A549 (cell line): ENCODE measurements at regions not wholly inside any gene's neighbourhood (a gene's known extent, or its start where the extent isn't known, plus 50 kb on each side); places are given as distances from the start of the nearest gene placed in this dataset.
A peak's percentile ranks its signal among the peaks of the same experiment; 100 is the strongest.
"Not testable (repeated sequence)": the region's sequence is repeated elsewhere in the genome, so short reads cannot be mapped to it uniquely, and the experiment has no call there.

Experiments used
- ATAC-seq, 2 experiments: fragments of 200-7000 bp in 1 of 2; fragments of >200 bp in 1 of 2; cut with Nextera tagmentation in 1 of 2; cut with Tn5 transposase in 1 of 2; 3 replicates each; pipeline versions ENCODE4 v1.8.0 to v1.9.1; 2018 to 2020; ENCODE audit warnings: mild to moderate bottlenecking in 1 of 2, moderate library complexity in 1 of 2
- CTCF ChIA-PET: fragments of 300-600 bp; sonication (Branson Sonifier 250); formaldehyde crosslinking; extraction: SDS; loops from one replicate; lab custom pipeline; 2021; ENCODE audit warnings: antibody characterized with exemption, inconsistent platforms; lab: Yijun Ruan, JAX
- POLR2A ChIA-PET: fragments of 350-600 bp; formaldehyde crosslinking; extraction: SDS; loops from one replicate; lab custom pipeline; 2021; ENCODE audit warnings: antibody characterized with exemption, inconsistent platforms; lab: Yijun Ruan, JAX
- DNase-seq, 2 experiments: peaks; one replicate each; pipeline versions ENCODE4 v3.0.0 to v3.0.0-alpha.2; 2011 to 2016; ENCODE audit warnings: low read depth in 1 of 2, low spot score in 1 of 2
- FAIRE-seq: peaks from 2 replicates; lab custom pipeline; 2011; peaks lifted over from hg19 to GRCh38; lab: Jason Lieb, UNC
- H3K27ac ChIP-seq, 2 experiments: fragments of >200 bp; sonication (Bioruptor Twin); formaldehyde crosslinking; 3 replicates each; pipeline ENCODE4 v1.5.1; 2016 to 2017
- H3K4me1 ChIP-seq: fragments of >200 bp; sonication (Bioruptor Twin); formaldehyde crosslinking; 3 replicates; pipeline ENCODE4 v1.6.1; 2016
- H3K4me2 ChIP-seq: fragments of >200 bp; sonication (Bioruptor Twin); formaldehyde crosslinking; 3 replicates; pipeline ENCODE4 v1.6.1; 2016
- H3K4me3 ChIP-seq: fragments of >200 bp; sonication (Bioruptor Twin); formaldehyde crosslinking; 3 replicates; pipeline ENCODE4 v1.5.1; 2016
- H3K9me3 ChIP-seq: fragments of >200 bp; sonication (Bioruptor Twin); formaldehyde crosslinking; 3 replicates; pipeline ENCODE4 v1.6.1; 2016
- CBX2 ChIP-seq: fragments of 200-600 bp; sonication (generic); IDR thresholded peaks from 2 replicates; pipeline ENCODE4 v1.6.1; 2016; ENCODE audit warnings: low read depth, mild to moderate bottlenecking, borderline replicate concordance
- CEBPB ChIP-seq, 2 experiments: fragments of >200 bp in 1 of 2; sonication (Bioruptor Twin) in 1 of 2; formaldehyde crosslinking in 1 of 2; IDR thresholded peaks; 2 replicates each; pipeline ENCODE4 v1.6.1; 2012 to 2016
- CHD4 ChIP-seq: fragments of 200-600 bp; sonication (generic); IDR thresholded peaks from 2 replicates; pipeline ENCODE4 v1.6.1; 2016; ENCODE audit warnings: antibody characterized with exemption, mild to moderate bottlenecking, borderline replicate concordance
- EHF ChIP-seq: fragments of 250-450 bp; sonication (Bioruptor Pico); IDR thresholded peaks from 2 replicates; pipeline ENCODE4 v1.5.0; 2020; ENCODE audit warnings: mild to moderate bottlenecking
- EHMT2 ChIP-seq: fragments of 200-600 bp; sonication (generic); IDR thresholded peaks from 2 replicates; pipeline ENCODE4 v1.6.1; 2016; ENCODE audit warnings: antibody characterized with exemption, low read depth, mild to moderate bottlenecking, moderate library complexity
- EP300 ChIP-seq, 2 experiments: fragments of >200 bp; sonication (Bioruptor Twin); formaldehyde crosslinking; IDR thresholded peaks; 2 replicates in 1 of 2; 3 replicates in 1 of 2; pipeline ENCODE4 v1.6.1; 2016 to 2017
- ESRRA ChIP-seq: fragments of 150-350 bp; IDR thresholded peaks from 2 replicates; pipeline ENCODE4 v1.6.1; 2014; ENCODE audit warnings: mild to moderate bottlenecking, low read length, borderline replicate concordance
- FOSB ChIP-seq: fragments of 250-450 bp; sonication (Bioruptor Pico); IDR thresholded peaks from 2 replicates; pipeline ENCODE4 v1.5.0; 2020; ENCODE audit warnings: mild to moderate bottlenecking, moderate library complexity
- FOSL2 ChIP-seq, 2 experiments: fragments of 450-650 bp in 1 of 2; fragments of >200 bp in 1 of 2; sonication (Bioruptor Twin) in 1 of 2; formaldehyde crosslinking; IDR thresholded peaks; 2 replicates each; pipeline versions ENCODE4 v1.5.0 to v1.6.1; 2016 to 2020; ENCODE audit warnings: mild to moderate bottlenecking in 1 of 2, moderate library complexity in 1 of 2
- HEYL ChIP-seq: fragments of 250-450 bp; sonication (Bioruptor Pico); IDR thresholded peaks from 2 replicates; pipeline ENCODE4 v1.8.0; 2021; ENCODE audit warnings: mild to moderate bottlenecking, moderate library complexity
- HOXB13 ChIP-seq: fragments of 250-450 bp; sonication (Bioruptor Pico); IDR thresholded peaks from 2 replicates; pipeline ENCODE4 v1.5.0; 2020; ENCODE audit warnings: low read depth, mild to moderate bottlenecking, moderate library complexity
- JUNB ChIP-seq: fragments of >200 bp; sonication (Bioruptor Twin); formaldehyde crosslinking; IDR thresholded peaks from 2 replicates; pipeline ENCODE4 v1.6.1; 2016
- MAFK ChIP-seq: fragments of 450-650 bp; IDR thresholded peaks from 2 replicates; pipeline ENCODE4 v1.6.1; 2014; ENCODE audit not compliant: partially characterized antibody
- MYC ChIP-seq: IDR thresholded peaks from 2 replicates; pipeline ENCODE4 v1.6.1; 2012; ENCODE audit warnings: mild to moderate bottlenecking, inconsistent platforms, low read length, improper control_type of control experiment, borderline replicate concordance
- NFE2L2 ChIP-seq: fragments of 150-350 bp; conservative IDR thresholded peaks from 2 replicates; pipeline ENCODE4 v1.6.1; 2014; ENCODE audit warnings: low read length
- POLR2A ChIP-seq: IDR thresholded peaks from 2 replicates; pipeline ENCODE4 v1.6.1; 2012; ENCODE audit warnings: mild to moderate bottlenecking, low read length
- POLR2AphosphoS2 ChIP-seq: conservative IDR thresholded peaks from 2 replicates; pipeline ENCODE4 v1.6.1; 2012; ENCODE audit warnings: low read length, improper control_type of control experiment, inconsistent platforms
- RNF2 ChIP-seq: fragments of 200-600 bp; sonication (generic); IDR thresholded peaks from 2 replicates; pipeline ENCODE4 v1.6.1; 2016; ENCODE audit warnings: low read depth, mild to moderate bottlenecking, antibody characterized with exemption, moderate library complexity, borderline replicate concordance
- SMC3 ChIP-seq: fragments of >200 bp; sonication (Bioruptor Twin); formaldehyde crosslinking; IDR thresholded peaks from 3 replicates; pipeline ENCODE4 v1.6.1; 2018; ENCODE audit warnings: inconsistent platforms
- ZFP36 ChIP-seq: fragments of 450-650 bp; IDR thresholded peaks from 2 replicates; pipeline ENCODE4 v1.6.1; 2014; ENCODE audit warnings: borderline replicate concordance; ENCODE audit not compliant: partially characterized antibody
- WGBS: methylation state at CpG from one replicate; pipeline ENCODE4 v1.1.6; 2017; ENCODE audit errors: missing lambda C conversion rate; 5-methylcytosine and 5-hydroxymethylcytosine counted together
- TF ChIP-seq, protein P1 (sequence below): fragments of >200 bp; sonication (Bioruptor Twin); formaldehyde crosslinking; IDR thresholded peaks from 2 replicates; pipeline ENCODE4 v1.6.1; 2016
- TF ChIP-seq, protein P2 (sequence below): fragments of 250-450 bp; sonication (Bioruptor Pico); IDR thresholded peaks from 2 replicates; pipeline ENCODE4 v1.5.0; 2020; ENCODE audit warnings: low read depth, mild to moderate bottlenecking, moderate library complexity
- TF ChIP-seq, protein P3 (sequence below): IDR thresholded peaks from 2 replicates; pipeline ENCODE4 v1.6.1; 2012
- TF ChIP-seq, protein P4 (sequence below): fragments of 150-350 bp; IDR thresholded peaks from 2 replicates; pipeline ENCODE4 v1.6.1; 2014; ENCODE audit warnings: low read depth, mild to moderate bottlenecking, low read length

DNA sequence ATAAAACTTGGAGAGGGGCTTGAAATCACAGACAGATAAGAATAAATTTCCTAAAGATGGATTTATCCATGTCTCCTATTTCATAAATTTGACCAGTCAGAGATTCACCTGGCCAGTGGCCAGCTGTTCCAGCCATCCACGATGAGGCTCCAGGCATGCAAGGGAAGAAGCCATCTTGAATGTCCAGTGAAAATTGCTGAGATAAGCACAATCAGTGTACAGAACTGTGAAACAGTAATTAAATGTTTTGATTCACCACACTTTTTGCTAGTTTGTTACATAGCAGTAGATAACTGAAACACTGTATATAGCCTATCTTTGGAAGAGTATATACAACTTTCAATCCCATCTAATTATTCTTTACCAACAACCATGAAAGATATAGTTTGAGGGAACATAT, 163.5 kb downstream of the HINT1 start:
- ChIA-PET POLR2A (no interaction called here), CTCF (no interaction called here)
- H3K9me3 ChIP-seq = no peaks in the 10 kb centered on the region
- no peaks in the 10 kb centered on the region for H3K4me1 ChIP-seq
- H3K27ac ChIP-seq = no peak overlapping the region
- no peak for FAIRE-seq
- H3K4me3 ChIP-seq = no peak overlapping the region
- no peak overlapping the region for H3K4me2 ChIP-seq
- 0% methylated on average over 1 of the region's 1 CpG for whole genome bisulfite sequencing
- no peak for ATAC-seq
- TF ChIP-seq NFE2L2 = no peak
- TF ChIP-seq MAFK = peak; percentile 97
- no peak for DNase-seq

DNA sequence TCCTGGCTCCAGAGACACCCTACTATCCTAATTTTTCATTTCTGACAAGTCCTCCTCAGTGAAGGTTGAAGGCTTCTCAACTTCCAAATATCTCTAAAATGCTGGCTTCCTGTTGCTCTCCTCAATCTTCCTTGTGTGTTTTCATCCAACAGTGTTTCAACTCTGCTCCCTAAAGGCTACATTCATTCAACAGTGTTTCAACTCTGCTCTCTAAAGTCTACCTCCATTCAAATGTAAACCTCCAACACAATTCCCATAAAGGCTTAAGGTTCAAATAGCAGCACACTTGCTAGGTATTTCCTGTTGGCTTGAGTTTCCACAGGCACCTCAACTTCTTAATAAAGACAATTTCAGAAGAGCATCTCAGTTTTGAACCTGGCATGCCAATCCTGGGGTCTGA, 164.8 kb downstream of the HINT1 start:
- Histone ChIP-seq H3K9me3 (no peaks in the 10 kb centered on the region), H3K27ac (no peak overlapping the region), H3K4me1 (no peaks in the 10 kb centered on the region), H3K4me3 (no peak overlapping the region), H3K4me2 (no peak overlapping the region)
- ChIA-PET POLR2A (no interaction called here), CTCF (no interaction called here)
- no peak for TF ChIP-seq EP300 (IDR thresholded peaks at IDR 0.05)
- no peak for TF ChIP-seq EHF (CRISPR knock-in tag)
- TF ChIP-seq ZFP36 = no peak
- no peak for TF ChIP-seq POLR2AphosphoS2
- no peak for TF ChIP-seq RNF2
- no peak for TF ChIP-seq FOSB (CRISPR knock-in tag)
- TF ChIP-seq HOXB13 (CRISPR knock-in tag) = no peak
- TF ChIP-seq SMC3 = no peak
- no peak for TF ChIP-seq ESRRA
- no peak for TF ChIP-seq CHD4
- TF ChIP-seq HEYL = no peak
- no peak for TF ChIP-seq POLR2A
- TF ChIP-seq JUNB = no peak
- TF ChIP-seq EHMT2 = no peak
- TF ChIP-seq, protein P1, sequence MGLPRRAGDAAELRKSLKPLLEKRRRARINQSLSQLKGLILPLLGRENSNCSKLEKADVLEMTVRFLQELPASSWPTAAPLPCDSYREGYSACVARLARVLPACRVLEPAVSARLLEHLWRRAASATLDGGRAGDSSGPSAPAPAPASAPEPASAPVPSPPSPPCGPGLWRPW = no peak
- TF ChIP-seq, protein P2, sequence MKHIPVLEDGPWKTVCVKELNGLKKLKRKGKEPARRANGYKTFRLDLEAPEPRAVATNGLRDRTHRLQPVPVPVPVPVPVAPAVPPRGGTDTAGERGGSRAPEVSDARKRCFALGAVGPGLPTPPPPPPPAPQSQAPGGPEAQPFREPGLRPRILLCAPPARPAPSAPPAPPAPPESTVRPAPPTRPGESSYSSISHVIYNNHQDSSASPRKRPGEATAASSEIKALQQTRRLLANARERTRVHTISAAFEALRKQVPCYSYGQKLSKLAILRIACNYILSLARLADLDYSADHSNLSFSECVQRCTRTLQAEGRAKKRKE = no peak
- no peak for TF ChIP-seq CBX2
- TF ChIP-seq, protein P3, sequence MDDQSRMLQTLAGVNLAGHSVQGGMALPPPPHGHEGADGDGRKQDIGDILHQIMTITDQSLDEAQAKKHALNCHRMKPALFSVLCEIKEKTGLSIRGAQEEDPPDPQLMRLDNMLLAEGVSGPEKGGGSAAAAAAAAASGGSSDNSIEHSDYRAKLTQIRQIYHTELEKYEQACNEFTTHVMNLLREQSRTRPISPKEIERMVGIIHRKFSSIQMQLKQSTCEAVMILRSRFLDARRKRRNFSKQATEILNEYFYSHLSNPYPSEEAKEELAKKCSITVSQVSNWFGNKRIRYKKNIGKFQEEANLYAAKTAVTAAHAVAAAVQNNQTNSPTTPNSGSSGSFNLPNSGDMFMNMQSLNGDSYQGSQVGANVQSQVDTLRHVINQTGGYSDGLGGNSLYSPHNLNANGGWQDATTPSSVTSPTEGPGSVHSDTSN = no peak
- FAIRE-seq (no peak), DNase-seq (no peak), ATAC-seq (no peak)

DNA sequence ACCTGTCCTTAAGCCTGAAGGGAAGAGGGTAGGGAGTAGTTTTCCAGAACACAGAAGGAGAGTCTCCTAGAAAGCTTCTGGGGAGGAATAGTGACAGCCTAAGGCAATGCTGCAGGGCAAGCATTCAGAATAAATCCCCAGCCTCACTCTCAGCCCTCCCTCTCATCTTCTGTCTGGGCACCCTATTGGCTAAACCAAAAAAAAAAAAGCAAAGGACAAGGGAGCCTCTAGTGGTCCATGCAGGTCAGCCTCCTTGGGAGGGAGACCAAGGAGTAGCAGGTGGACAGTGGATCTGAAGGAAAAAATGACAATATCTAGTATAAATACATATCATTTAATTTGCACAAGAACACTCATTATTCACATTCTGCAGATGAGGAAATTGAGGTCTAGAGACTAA, 168.3 kb downstream of the HINT1 start:
- FAIRE-seq (peak; percentile 7), ATAC-seq (peak; percentile 46 to 60; a peak in 2 of 6 replicates)
- POLR2A ChIA-PET, H3K4me1 ChIP-seq, H3K4me2 ChIP-seq, H3K4me3 ChIP-seq, H3K27ac ChIP-seq, DNase-seq, H3K9me3 ChIP-seq: not testable (repeated sequence)
- CTCF ChIA-PET = interaction anchor here (0.6 to 0.7 kb wide), 2 partner anchors 98 to 748 kb away, joined by 3 to 4 read pairs; no protein-coding TSS in a partner anchor

DNA sequence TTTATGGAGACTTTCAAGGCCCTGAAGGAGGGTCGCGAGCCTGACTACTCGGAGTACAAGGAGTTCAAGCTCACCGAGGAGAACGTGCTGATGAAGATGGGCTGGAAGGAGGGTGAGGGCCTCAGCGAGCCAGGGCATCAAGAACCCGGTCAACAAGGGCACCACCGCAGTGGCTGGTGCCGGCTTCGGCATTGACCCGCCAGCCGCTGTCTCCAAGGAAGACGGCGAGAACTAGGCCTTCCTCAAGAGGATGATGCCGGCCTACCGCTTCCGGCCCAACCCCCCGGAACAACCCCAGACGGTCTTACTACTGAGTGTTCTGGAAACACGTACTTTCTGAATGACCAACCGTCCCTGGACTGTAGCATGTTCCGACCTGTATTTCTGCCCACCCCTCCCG, 169.2 kb downstream of the HINT1 start:
- H3K9me3 ChIP-seq = no peaks in the 10 kb centered on the region
- WGBS = 83% methylated on average over 23 of the region's 23 CpGs
- TF ChIP-seq MYC (no peak), RNF2 (no peak), FOSL2 (IDR thresholded peaks at IDR 0.05) (no peak), FOSL2 (CRISPR knock-in tag; IDR thresholded peaks at IDR 0.05) (no peak), EHMT2 (no peak), HEYL (no peak), CEBPB (IDR thresholded peaks at IDR 0.05) (no peak)
- TF ChIP-seq, protein P4, sequence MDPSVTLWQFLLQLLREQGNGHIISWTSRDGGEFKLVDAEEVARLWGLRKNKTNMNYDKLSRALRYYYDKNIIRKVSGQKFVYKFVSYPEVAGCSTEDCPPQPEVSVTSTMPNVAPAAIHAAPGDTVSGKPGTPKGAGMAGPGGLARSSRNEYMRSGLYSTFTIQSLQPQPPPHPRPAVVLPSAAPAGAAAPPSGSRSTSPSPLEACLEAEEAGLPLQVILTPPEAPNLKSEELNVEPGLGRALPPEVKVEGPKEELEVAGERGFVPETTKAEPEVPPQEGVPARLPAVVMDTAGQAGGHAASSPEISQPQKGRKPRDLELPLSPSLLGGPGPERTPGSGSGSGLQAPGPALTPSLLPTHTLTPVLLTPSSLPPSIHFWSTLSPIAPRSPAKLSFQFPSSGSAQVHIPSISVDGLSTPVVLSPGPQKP = no peak
- TF ChIP-seq, protein P3 = no peak
- TF ChIP-seq, protein P2 = no peak
- TF ChIP-seq, all 56 proteins: peak for 0
- CTCF ChIA-PET = interaction anchor here (0.6 to 0.8 kb wide), 3 partner anchors 99 to 747 kb away, joined by 3 to 5 read pairs (median 4); no protein-coding TSS in a partner anchor
- Histone ChIP-seq H3K27ac (no peak overlapping the region), H3K4me3 (no peak overlapping the region), H3K4me1 (no peaks in the 10 kb centered on the region), H3K4me2 (no peak overlapping the region)
- FAIRE-seq (no peak), ATAC-seq (no peak), DNase-seq (no peak)
- POLR2A ChIA-PET = no interaction called here
